Nucleus accumbens (tissue), 56 donors: ENCODE measurements at regions not wholly inside any gene's neighbourhood (a gene's known extent, or its start where the extent isn't known, plus 50 kb on each side); places are given as distances from the start of the nearest gene placed in this dataset.
"Not testable (repeated sequence)": the region's sequence is repeated elsewhere in the genome, so short reads cannot be mapped to it uniquely, and the experiment has no call there.

Experiments used
- DNase-seq, 56 donors: peaks; one replicate each; lab custom pipeline; 2025; lab: John Stamatoyannopoulos, UW

GRCh38 chr7:93048136-93048930 is 69.4 kb downstream of the SAMD9 start:
- DNase-seq: no peak

GRCh38 chr7:93047514-93048099 is 70.2 kb downstream of the SAMD9 start:
- DNase-seq: no peak

- no peak for DNase-seq
These were observed 71.1 kb downstream of the SAMD9 start for GRCh38 chr7:93046641-93047040.

- no peak for DNase-seq
These were observed 73.5 kb downstream of the SAMD9 start for GRCh38 chr7:93044147-93044810.

GRCh38 chr7:93043385-93043985 is 74.3 kb downstream of the SAMD9 start:
- no peak for DNase-seq

- DNase-seq: no peak
These were observed 77.4 kb downstream of the SAMD9 start for GRCh38 chr7:93040355-93040754.

- no peak for DNase-seq
These were observed 78.0 kb downstream of the SAMD9 start for GRCh38 chr7:93039786-93040185.

GRCh38 chr7:93039282-93039681 is 78.5 kb downstream of the SAMD9 start:
- DNase-seq: no peak

GRCh38 chr7:93036807-93037206 is 81.0 kb downstream of the SAMD9 start:
- DNase-seq: no peak

GRCh38 chr7:93036149-93036640 is 81.6 kb downstream of the SAMD9 start:
- DNase-seq: no peak

- DNase-seq: no peak
These were observed 86.0 kb downstream of the SAMD9 start for GRCh38 chr7:93031795-93032194.

- no peak for DNase-seq
These were observed 87.1 kb downstream of the SAMD9 start for GRCh38 chr7:93030605-93031225.

- no peak for DNase-seq
These were observed 88.7 kb downstream of the SAMD9 start for GRCh38 chr7:93029056-93029455.

GRCh38 chr7:93028610-93029009 is 89.2 kb downstream of the SAMD9 start:
- DNase-seq: no peak

GRCh38 chr7:93027044-93027443 is 90.7 kb downstream of the SAMD9 start:
- no peak for DNase-seq

- no peak for DNase-seq
These were observed 91.4 kb downstream of the SAMD9 start for GRCh38 chr7:93026425-93026824.

GRCh38 chr7:93025389-93025788 is 92.4 kb downstream of the SAMD9 start:
- DNase-seq: no peak

GRCh38 chr7:93022931-93023478 is 94.8 kb downstream of the SAMD9 start:
- DNase-seq: not testable (repeated sequence)

GRCh38 chr7:93021748-93022147 is 96.0 kb downstream of the SAMD9 start:
- no peak for DNase-seq

GRCh38 chr7:93018716-93019115 is 99.1 kb downstream of the SAMD9 start:
- DNase-seq: no peak
